ENCODE measurements at regions not wholly inside any gene's neighbourhood (a gene's known extent, or its start where the extent isn't known, plus 50 kb on each side); places are given as distances from the start of the nearest gene placed in this dataset.

- H3K4me1 Mint-ChIP-seq, result peaks cover 0 to 2% of the 10 kb centered on the region in 2 experiments; a peak in 1 of 4 replicates
- H2BK5ac ChIP-seq (ENCODE audit: insufficient read length, low read length), result no peak overlapping the region
Measured at GRCh38 chr10:131700506-131700905, 200.3 kb upstream of the PPP2R2D start.

More at GRCh38 chr10:131700506-131700905, 200.3 kb upstream of the PPP2R2D start:
- no peak overlapping the region for H4K8ac ChIP-seq (replicated peaks; ENCODE audit: insufficient read length, low read depth, low read length)
- H3K4me2 ChIP-seq (ENCODE audit: insufficient read depth, insufficient read length, low read length), result no peak overlapping the region
- no peaks in the 10 kb centered on the region for H4K20me1 ChIP-seq (ENCODE audit: control insufficient read depth, insufficient read depth, insufficient read length)
- no peak overlapping the region for H4K5ac ChIP-seq (ENCODE audit: insufficient read length, low read depth, low read length)
- H3K27me3 ChIP-seq (ENCODE audit: insufficient read depth, low read length), result no peaks in the 10 kb centered on the region
- Mint-ChIP-seq H3K4me3 (no peak overlapping the region), H3K36me3 (ENCODE audit: insufficient read depth in 1 of 3, low read depth in 3 of 3) (no peaks in the 10 kb centered on the region), H3K9me3 (no peaks in the 10 kb centered on the region; a peak in 2 of 5 replicates), H3K27ac (no peak overlapping the region; a peak in 1 of 7 replicates), H3K27me3 (ENCODE audit: low read depth) (peaks cover 2% of the 10 kb centered on the region; the same call in 1 of the 2 replicates)
- no peaks in the 10 kb centered on the region for H3K79me1 ChIP-seq (ENCODE audit: insufficient read depth, low read depth, low read length, poor library complexity, severe bottlenecking)
- H3K4me1 ChIP-seq (ENCODE audit: insufficient read depth, low read length), result no peaks in the 10 kb centered on the region
- H3K14ac ChIP-seq (ENCODE audit: insufficient read depth, low read length), result no peak overlapping the region
- no peak overlapping the region for H3K18ac ChIP-seq (ENCODE audit: insufficient read length, low read depth, low read length)
- no peak overlapping the region for H2BK12ac ChIP-seq (ENCODE audit: insufficient read length, low read depth, low read length)
- no peak overlapping the region for H3K23ac ChIP-seq (ENCODE audit: insufficient read length, low read depth, low read length)
- no CpG with 5 or more reads among the region's 10 CpGs for WGBS (ENCODE audit: extremely low coverage, insufficient read length, low lambda C conversion rate)
- H2BK120ac ChIP-seq (ENCODE audit: low read depth, low read length, poor library complexity, severe bottlenecking), result no peak overlapping the region
- H3K79me2 ChIP-seq (ENCODE audit: insufficient read depth, low read length), result no peaks in the 10 kb centered on the region
- no peak overlapping the region for H2AK5ac ChIP-seq (ENCODE audit: insufficient read length, low read length)
- H2BK20ac ChIP-seq (ENCODE audit: low read depth, low read length, poor library complexity, severe bottlenecking), result no peak overlapping the region
- no peak for DNase-seq
- no peak overlapping the region for H2BK15ac ChIP-seq (ENCODE audit: low read depth, low read length)
- no peak overlapping the region for H2AFZ ChIP-seq (ENCODE audit: low read length)
- H3K56ac ChIP-seq (ENCODE audit: insufficient read length, low read depth, low read length), result no peak overlapping the region
- no peak overlapping the region for H3K4ac ChIP-seq (ENCODE audit: low read depth, low read length)
- no peak overlapping the region for H4K91ac ChIP-seq (ENCODE audit: insufficient read length, low read depth, low read length)
- H3K23me2 ChIP-seq (ENCODE audit: insufficient read length, low read depth, low read length, poor library complexity, severe bottlenecking), result no peaks in the 10 kb centered on the region
- TF ChIP-seq, protein P1, sequence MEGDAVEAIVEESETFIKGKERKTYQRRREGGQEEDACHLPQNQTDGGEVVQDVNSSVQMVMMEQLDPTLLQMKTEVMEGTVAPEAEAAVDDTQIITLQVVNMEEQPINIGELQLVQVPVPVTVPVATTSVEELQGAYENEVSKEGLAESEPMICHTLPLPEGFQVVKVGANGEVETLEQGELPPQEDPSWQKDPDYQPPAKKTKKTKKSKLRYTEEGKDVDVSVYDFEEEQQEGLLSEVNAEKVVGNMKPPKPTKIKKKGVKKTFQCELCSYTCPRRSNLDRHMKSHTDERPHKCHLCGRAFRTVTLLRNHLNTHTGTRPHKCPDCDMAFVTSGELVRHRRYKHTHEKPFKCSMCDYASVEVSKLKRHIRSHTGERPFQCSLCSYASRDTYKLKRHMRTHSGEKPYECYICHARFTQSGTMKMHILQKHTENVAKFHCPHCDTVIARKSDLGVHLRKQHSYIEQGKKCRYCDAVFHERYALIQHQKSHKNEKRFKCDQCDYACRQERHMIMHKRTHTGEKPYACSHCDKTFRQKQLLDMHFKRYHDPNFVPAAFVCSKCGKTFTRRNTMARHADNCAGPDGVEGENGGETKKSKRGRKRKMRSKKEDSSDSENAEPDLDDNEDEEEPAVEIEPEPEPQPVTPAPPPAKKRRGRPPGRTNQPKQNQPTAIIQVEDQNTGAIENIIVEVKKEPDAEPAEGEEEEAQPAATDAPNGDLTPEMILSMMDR (conservative IDR thresholded peaks at IDR 0.05), result no peak
- no peak overlapping the region for H3T11ph ChIP-seq (ENCODE audit: low read length)
- H3K9me3 ChIP-seq (ENCODE audit: control insufficient read depth, low read depth, low read length), result no peaks in the 10 kb centered on the region
- H3K27ac ChIP-seq (ENCODE audit: insufficient read length, low read depth, low read length), result no peak overlapping the region
- no peak overlapping the region for H3K9ac ChIP-seq (ENCODE audit: extremely low read depth, insufficient read length, low read length)
